DMS153 treated with DMSO at 0.1 percent for 48 hours (cell line): ENCODE measurements at regions not wholly inside any gene's neighbourhood (a gene's known extent, or its start where the extent isn't known, plus 50 kb on each side); places are given as distances from the start of the nearest gene placed in this dataset.
A peak's percentile ranks its signal among the peaks of the same experiment; 100 is the strongest.

Source experiments
- DNase-seq: peaks from one replicate; lab custom pipeline; 2025; ENCODE audit not compliant: unreplicated experiment; lab: John Stamatoyannopoulos, UW

DNA sequence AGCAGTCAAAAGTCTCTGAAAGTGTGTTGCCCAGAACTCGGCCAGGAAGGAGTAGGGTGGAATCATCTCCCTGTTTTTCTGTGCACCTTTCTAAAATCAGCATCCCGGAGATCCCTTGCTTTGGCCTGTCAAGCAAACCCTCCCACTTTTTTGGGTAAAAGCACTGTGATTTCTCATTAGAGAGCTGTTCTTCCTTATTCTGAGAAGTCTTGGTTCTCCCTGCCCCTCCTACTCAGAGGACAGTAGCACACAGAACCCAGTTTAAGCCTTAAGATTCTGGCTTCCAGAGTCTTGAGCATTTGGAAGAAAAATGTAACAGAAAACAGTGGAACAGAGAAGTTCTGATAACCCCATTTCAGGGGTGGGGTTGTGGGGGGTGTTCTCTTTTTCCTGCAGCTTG lies 52.6 kb upstream of the KATNAL1 start:
- no peak for DNase-seq

DNA sequence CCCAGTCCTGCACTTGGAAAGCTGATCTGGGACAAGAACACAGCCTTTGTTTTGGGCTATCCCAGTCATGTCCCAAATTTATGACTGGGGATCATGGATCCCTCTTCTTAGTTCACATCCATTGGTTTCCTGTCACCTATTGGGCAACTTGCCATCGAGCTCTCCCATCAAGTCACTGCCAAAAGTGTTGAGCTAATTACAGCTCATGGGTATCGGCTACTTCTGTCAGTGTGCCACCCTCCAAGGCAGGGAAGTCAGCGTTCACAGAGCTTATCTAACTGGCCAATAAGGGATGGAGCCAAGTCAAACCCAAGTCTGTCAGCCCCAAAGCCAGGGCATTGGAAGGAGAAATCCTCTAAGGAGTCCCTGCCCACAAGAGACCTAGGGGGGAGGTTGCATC lies 53.2 kb upstream of the KATNAL1 start:
- no peak for DNase-seq

DNA sequence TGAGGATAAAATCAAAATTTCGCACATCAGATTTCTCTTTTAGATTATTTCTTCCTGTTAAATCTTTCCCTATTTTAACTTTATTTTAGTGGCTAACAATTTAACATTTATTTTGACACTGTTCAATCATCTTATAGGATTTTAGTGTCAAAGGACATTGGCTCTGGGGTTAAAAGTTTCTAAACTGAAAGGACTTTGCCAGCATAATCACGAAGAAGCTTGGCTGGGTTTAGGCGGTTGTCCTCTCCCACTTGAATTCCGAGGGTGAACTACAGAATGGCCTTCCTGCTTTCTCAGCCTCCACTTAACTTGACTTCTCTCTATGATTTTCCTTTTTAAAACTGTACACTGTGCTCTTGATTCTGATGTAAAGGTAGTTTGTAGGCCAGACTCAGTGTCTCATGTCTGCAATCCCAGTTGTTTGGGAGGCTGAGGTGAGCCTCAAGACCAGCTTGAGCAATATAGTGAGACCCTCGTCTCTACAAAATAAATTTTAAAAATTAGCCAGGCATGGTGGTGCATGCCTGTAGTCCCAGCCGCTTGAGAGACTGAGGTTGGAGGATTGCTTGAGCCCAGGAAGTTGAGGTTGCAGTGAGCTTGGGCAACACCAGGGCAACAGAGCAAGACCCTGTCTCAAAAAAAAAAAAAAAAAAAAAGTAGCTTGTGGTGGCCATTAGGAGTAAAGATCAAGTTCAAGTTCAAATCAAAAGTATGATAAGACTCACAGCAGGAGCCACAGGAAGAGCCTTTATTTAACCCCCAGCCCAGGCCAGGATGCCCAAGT lies 54.8 kb upstream of the KATNAL1 start:
- DNase-seq = no peak

DNA sequence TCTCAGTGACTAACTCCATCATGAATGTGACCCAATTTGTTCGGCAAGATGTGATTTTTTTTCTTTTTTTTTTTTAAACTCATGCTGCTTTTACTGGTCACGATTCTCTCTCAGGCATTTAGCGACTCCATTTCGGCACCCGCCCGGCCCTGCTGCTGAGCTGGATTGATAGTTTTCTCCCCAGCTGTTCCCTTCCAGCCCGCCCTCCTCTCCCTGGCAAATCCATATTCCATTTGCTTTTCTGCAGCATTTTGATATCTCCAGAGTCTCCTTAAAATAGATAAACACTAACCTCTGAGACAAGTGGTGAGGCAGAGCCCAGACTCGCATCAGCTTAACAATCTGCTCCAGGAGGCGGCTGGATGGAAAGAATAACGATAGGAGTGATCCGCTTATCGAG lies 55.5 kb upstream of the KATNAL1 start:
- DNase-seq = no peak

DNA sequence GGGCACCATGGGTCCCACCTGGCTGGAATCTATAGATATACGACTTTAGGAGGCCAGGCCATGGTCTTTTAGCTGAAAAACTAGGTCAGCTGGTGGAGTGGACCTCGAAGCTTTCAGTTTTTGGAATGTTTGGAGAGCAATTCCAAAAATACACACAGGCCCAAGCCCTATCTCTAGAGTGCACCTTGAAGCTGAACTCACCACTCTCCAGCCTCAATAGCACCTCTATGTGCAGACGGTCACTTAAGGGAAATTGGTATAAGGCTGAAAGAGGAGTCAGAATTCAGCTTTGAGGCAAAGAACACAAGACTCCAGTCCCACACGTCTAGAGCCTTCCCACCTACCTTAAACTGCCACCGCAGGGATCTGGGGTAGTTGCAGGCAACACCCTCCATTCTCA lies 56.4 kb upstream of the KATNAL1 start:
- no peak for DNase-seq

DNA sequence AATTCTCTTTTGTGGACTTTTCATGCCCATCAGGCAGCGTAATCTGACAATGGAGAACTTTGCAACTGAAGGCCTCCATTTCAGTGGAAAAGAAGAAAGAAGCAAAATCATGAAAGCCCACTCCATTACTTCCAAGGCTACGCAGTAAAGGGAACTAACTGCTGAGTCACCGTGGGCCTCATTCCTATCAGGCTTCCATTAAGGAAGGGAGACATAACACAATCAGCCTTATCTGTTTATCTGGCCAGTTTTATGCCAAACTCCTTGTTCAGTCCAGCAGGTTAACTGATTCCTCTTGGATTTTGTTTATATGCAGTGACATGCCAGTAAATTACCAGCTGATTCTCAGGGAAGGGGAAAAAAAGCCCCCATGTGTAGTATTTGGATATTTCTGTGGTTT lies 56.8 kb upstream of the KATNAL1 start:
- DNase-seq = no peak

DNA sequence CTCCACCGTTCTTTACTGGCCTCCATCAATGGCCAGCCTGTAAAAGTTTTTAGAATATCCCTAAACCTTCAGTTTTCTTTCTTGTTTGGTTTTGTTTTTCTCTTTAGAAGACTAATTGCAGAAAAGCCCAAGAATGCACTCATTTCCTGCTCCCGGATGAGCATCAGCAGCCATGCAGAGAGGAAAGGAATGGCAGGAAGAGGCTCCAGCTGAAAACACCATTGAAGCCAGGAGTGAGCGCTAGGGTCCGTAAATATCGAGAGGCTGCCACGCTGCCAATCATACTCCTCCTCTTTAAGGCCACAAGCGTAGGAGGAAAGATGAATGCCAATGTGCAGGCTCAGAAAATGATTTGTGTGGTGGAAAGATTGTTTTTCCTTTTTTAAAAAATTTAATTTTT lies 57.4 kb upstream of the UBE2L5 start:
- DNase-seq = no peak

DNA sequence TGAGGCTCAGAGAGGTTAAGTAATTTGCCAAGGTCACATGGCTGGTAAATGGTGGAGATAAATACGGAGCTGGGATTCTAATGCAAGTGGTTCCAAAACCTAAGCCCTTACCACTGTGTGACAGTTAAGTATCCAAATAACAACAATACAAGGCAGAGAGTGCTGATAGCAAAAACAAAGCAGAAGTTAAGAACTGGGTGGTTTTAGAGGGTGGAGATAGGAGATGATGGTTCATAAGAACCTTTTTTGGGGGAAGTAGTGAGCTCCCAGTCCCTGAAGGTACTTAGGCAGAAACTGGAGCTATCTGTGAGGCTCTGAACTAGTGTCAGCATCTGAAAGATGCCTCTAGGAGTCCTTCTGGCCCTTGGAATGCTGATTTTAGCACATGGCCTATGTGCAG lies 56.2 kb upstream of the UBE2L5 start:
- DNase-seq = no peak

DNA sequence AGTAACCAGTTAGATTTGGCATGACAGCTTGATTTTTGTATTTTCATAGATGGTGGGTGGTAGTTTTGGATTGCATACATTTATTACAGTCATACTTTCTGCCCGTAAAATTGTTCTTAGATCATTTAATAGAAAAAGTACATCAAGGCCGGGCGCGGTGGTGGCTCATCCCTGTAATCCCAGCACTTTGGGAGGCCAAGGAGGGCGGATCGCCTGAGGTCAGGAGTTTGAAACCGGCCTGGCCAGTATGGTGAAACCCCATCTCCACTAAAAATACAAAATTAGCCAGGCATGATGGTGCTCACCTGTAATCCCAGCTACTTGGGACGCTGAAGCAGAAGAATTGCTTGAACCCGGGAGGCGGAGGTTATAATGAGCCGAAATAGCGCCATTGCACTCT lies 55.0 kb upstream of the UBE2L5 start:
- no peak for DNase-seq

DNA sequence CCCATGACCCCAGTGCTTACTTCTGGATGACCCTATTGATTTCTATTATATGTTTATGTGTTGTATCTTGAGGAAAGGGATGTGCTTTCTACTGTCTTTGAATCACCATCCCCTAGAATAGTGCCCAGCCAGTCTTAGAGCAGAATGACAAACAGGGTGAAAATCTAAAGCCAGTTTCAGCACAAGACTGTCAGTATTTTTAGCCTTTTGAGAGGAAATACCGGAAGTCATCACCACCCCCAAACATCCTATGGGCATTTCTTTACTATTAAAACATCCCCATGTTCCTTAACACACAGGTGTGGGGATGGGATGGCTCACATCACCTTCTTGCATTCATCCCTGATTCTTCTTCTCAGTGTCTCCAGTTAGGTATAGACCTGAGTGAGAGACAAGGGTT lies 52.1 kb upstream of the UBE2L5 start:
- no peak for DNase-seq

DNA sequence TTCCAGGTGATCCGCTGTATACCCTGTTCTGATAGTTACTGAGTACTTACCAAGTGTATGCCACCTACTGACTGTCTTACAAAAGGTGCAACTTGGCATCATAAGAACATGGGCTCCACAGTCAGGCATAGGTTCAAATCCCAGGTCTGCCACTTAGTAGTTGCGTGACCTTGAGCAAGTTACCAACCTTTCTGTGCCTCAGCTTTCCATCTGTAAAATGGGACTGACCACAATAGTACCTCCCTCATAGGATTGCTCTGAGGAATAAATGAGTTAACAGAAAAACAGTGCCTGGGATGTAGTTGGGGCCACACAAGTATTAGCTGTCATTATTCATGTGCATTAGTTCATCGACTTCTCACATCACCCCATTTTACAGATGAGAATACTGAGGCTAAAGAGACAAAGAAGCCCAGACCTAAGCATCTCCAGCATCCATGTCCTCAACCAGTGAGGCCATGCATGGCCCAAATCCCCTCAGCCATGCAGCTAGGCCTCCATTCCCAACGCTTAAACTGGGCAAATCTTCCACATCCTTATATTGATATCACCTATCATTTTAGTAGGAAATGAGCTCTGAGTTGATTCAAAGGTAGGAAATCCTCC lies 51.3 kb upstream of the UBE2L5 start:
- DNase-seq = no peak

DNA sequence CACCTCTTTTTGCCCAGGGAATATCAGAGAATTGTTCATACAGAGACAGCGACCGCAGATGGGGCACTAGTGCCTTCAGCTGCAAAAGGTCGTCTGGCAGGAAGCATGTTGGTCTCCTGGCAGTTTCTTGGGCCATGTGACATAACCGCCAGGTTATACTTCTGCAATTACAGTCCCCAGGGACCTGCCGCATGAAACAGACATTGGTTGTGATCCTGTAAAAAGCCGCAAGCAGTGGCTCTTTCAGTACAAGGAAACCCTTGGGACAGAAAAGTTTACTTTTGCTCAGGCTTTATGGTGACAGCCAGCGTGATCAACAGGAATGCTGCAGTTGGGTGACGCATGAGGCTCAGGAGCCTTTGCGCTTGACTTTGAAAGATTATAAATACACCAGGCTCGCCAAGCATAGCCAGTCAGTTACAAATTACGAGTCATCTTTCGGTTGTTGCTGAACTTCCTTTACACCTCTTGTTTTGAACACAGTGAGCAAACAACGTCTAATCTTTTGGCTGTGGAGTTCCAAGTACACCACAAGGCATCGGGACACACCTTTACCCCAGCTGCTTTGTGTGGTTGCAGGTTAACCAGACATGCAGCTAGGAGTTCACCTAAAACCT lies 50.5 kb upstream of the UBE2L5 start:
- peak; percentile 53 for DNase-seq
